PC-3 (cell line): ENCODE measurements at regions not wholly inside any gene's neighbourhood (a gene's known extent, or its start where the extent isn't known, plus 50 kb on each side); places are given as distances from the start of the nearest gene placed in this dataset.

Experiments used
- CTCF ChIP-seq: fragments of 300-600 bp; sonication (generic); conservative IDR thresholded peaks from 2 replicates; pipeline ENCODE4 v1.5.1; 2017; ENCODE audit warnings: antibody characterized with exemption, low read depth, mild to moderate bottlenecking, low read length
- EZH2phosphoT487 ChIP-seq: fragments of 300-600 bp; sonication (generic); IDR thresholded peaks from 2 replicates; pipeline ENCODE4 v1.6.1; 2018; ENCODE audit warnings: mild to moderate bottlenecking, antibody characterized with exemption, low read length, borderline replicate concordance

- TF ChIP-seq CTCF (no peak), EZH2phosphoT487 (no peak)
Measured at GRCh38 chr1:72620453-72620852, 338.1 kb upstream of the NEGR1 start.
